Pulmonary artery endothelial cell (primary cell): ENCODE measurements at regions not wholly inside any gene's neighbourhood (a gene's known extent, or its start where the extent isn't known, plus 50 kb on each side); places are given as distances from the start of the nearest gene placed in this dataset.
"Not testable (repeated sequence)": the region's sequence is repeated elsewhere in the genome, so short reads cannot be mapped to it uniquely, and the experiment has no call there.

ENCODE experiments used
- DNase-seq: peaks from one replicate; pipeline ENCODE4 v3.0.0-alpha.2; 2011; ENCODE audit warnings: low read depth, low spot score

- not testable (repeated sequence) for DNase-seq
These were observed 737.1 kb downstream of the TRHDE start for GRCh38 chr12:73009138-73009834.

- no peak for DNase-seq
These were observed 745.8 kb downstream of the TRHDE start for GRCh38 chr12:73017981-73018380.

- no peak for DNase-seq
These were observed 781.7 kb downstream of the TRHDE start for GRCh38 chr12:73053893-73054292.

- DNase-seq = no peak
These were observed 785.3 kb downstream of the TRHDE start for GRCh38 chr12:73057428-73057827.

GRCh38 chr12:73065913-73066312 is 793.7 kb downstream of the TRHDE start:
- DNase-seq = no peak

- no peak for DNase-seq
These were observed 795.4 kb downstream of the TRHDE start for GRCh38 chr12:73067616-73068015.

- no peak for DNase-seq
These were observed 800.0 kb downstream of the TRHDE start for GRCh38 chr12:73072214-73072613.

- DNase-seq = no peak
These were observed 804.6 kb downstream of the TRHDE start for GRCh38 chr12:73076760-73077159.

GRCh38 chr12:73083736-73084135 is 811.6 kb downstream of the TRHDE start:
- DNase-seq = no peak

GRCh38 chr12:73106296-73106695 is 834.1 kb downstream of the TRHDE start:
- DNase-seq = no peak

- no peak for DNase-seq
These were observed 834.7 kb downstream of the TRHDE start for GRCh38 chr12:73106896-73107295.

- DNase-seq = no peak
These were observed 838.6 kb downstream of the TRHDE start for GRCh38 chr12:73110816-73111215.

GRCh38 chr12:73112035-73112816 is 840.1 kb downstream of the TRHDE start:
- DNase-seq = no peak

GRCh38 chr12:73124480-73124879 is 852.3 kb downstream of the TRHDE start:
- no peak for DNase-seq

- DNase-seq = no peak
These were observed 853.0 kb downstream of the TRHDE start for GRCh38 chr12:73125148-73125547.

GRCh38 chr12:73136386-73136785 is 864.2 kb downstream of the TRHDE start:
- DNase-seq = no peak

GRCh38 chr12:73139642-73140041 is 867.5 kb downstream of the TRHDE start:
- not testable (repeated sequence) for DNase-seq

- DNase-seq = no peak
These were observed 886.2 kb downstream of the TRHDE start for GRCh38 chr12:73158341-73158740.

- no peak for DNase-seq
These were observed 887.8 kb downstream of the TRHDE start for GRCh38 chr12:73159954-73160353.

GRCh38 chr12:73161970-73162369 is 889.8 kb downstream of the TRHDE start:
- DNase-seq = no peak

- no peak for DNase-seq
These were observed 908.6 kb downstream of the TRHDE start for GRCh38 chr12:73180734-73181133.

GRCh38 chr12:73181244-73181643 is 909.1 kb downstream of the TRHDE start:
- no peak for DNase-seq

GRCh38 chr12:73185403-73185802 is 913.2 kb downstream of the TRHDE start:
- no peak for DNase-seq
